Cardiac muscle cell (in vitro differentiated cells and primary cell): ENCODE measurements at regions not wholly inside any gene's neighbourhood (a gene's known extent, or its start where the extent isn't known, plus 50 kb on each side); places are given as distances from the start of the nearest gene placed in this dataset.
A peak's percentile ranks its signal among the peaks of the same experiment; 100 is the strongest.

Experiments
- DNase-seq, 2 donors: peaks; one replicate each; pipeline versions ENCODE4 v3.0.0 to v3.0.0-alpha.2; 2010 to 2017; ENCODE audit warnings: low read depth in 1 of 2, low spot score in 1 of 2
- H3K27ac ChIP-seq: fragments of 200-600 bp; sonication (generic); 2 replicates; pipeline ENCODE4 v1.5.1; 2016
- H3K27me3 ChIP-seq: fragments of 200-600 bp; sonication (generic); 2 replicates; pipeline ENCODE4 v1.6.0; 2016; ENCODE audit warnings: control low read depth
- H3K36me3 ChIP-seq: fragments of 200-600 bp; sonication (generic); 2 replicates; pipeline ENCODE4 v1.5.1; 2016; ENCODE audit warnings: control low read depth
- H3K4me1 ChIP-seq: fragments of 200-600 bp; sonication (generic); 2 replicates; pipeline ENCODE4 v1.8.1; 2017; ENCODE audit warnings: low read depth, mild to moderate bottlenecking, mixed run types
- H3K4me3 ChIP-seq: fragments of 200-600 bp; sonication (generic); 2 replicates; pipeline ENCODE4 v1.5.1; 2016; ENCODE audit warnings: mild to moderate bottlenecking
- H3K9me3 ChIP-seq: fragments of 200-600 bp; sonication (generic); 2 replicates; pipeline ENCODE4 v1.5.1; 2017; ENCODE audit warnings: low read depth, mild to moderate bottlenecking, control low read depth
- CTCF ChIP-seq: IDR thresholded peaks from 2 replicates; pipeline ENCODE4 v1.5.1; 2012; ENCODE audit warnings: low read depth, mild to moderate bottlenecking, low read length

- Histone ChIP-seq H3K27ac (no peak overlapping the region), H3K27me3 (peaks cover 7% of the 10 kb centered on the region), H3K9me3 (no peaks in the 10 kb centered on the region), H3K4me3 (no peak overlapping the region), H3K4me1 (peaks cover 5% of the 10 kb centered on the region), H3K36me3 (no peaks in the 10 kb centered on the region)
- no peak for DNase-seq
- TF ChIP-seq CTCF, result no peak
Measured at GRCh38 chr7:62361-63116, 129.8 kb upstream of the FAM20C start.

- peaks cover 1% of the 10 kb centered on the region for H3K27me3 ChIP-seq
- no peaks in the 10 kb centered on the region for H3K36me3 ChIP-seq
- H3K9me3 ChIP-seq, result no peaks in the 10 kb centered on the region
- no peak for DNase-seq
- H3K27ac ChIP-seq, result no peak overlapping the region
- TF ChIP-seq CTCF, result no peak
- no peak overlapping the region for H3K4me3 ChIP-seq
- H3K4me1 ChIP-seq, result peaks cover 5% of the 10 kb centered on the region
Measured at GRCh38 chr7:63117-63480, 129.3 kb upstream of the FAM20C start.

GRCh38 chr7:63521-64021 is 128.8 kb upstream of the FAM20C start:
- Histone ChIP-seq H3K4me3 (no peak overlapping the region), H3K4me1 (peaks cover 5% of the 10 kb centered on the region), H3K36me3 (no peaks in the 10 kb centered on the region), H3K9me3 (no peaks in the 10 kb centered on the region), H3K27me3 (no peaks in the 10 kb centered on the region), H3K27ac (no peak overlapping the region)
- DNase-seq, result no peak
- no peak for TF ChIP-seq CTCF

GRCh38 chr7:64098-64915 is 128.1 kb upstream of the FAM20C start:
- peak; percentile 68 to 81 for DNase-seq
- no peak overlapping the region for H3K27ac ChIP-seq
- H3K4me3 ChIP-seq, result no peak overlapping the region
- no peaks in the 10 kb centered on the region for H3K9me3 ChIP-seq
- no peaks in the 10 kb centered on the region for H3K27me3 ChIP-seq
- peak; percentile 78 for TF ChIP-seq CTCF
- no peaks in the 10 kb centered on the region for H3K36me3 ChIP-seq
- peaks cover 5% of the 10 kb centered on the region for H3K4me1 ChIP-seq

- no peaks in the 10 kb centered on the region for H3K9me3 ChIP-seq
- no peak overlapping the region for H3K27ac ChIP-seq
- no peak for TF ChIP-seq CTCF
- peak in 1 of 2 donors; percentile 38 for DNase-seq
- no peak overlapping the region for H3K4me3 ChIP-seq
- H3K4me1 ChIP-seq, result peaks cover 5% of the 10 kb centered on the region
- H3K27me3 ChIP-seq, result no peaks in the 10 kb centered on the region
- no peaks in the 10 kb centered on the region for H3K36me3 ChIP-seq
Measured at GRCh38 chr7:64916-65341, 127.4 kb upstream of the FAM20C start.
